Vagina (tissue), 2 donors: ENCODE measurements at regions not wholly inside any gene's neighbourhood (a gene's known extent, or its start where the extent isn't known, plus 50 kb on each side); places are given as distances from the start of the nearest gene placed in this dataset.

Experiments
- DNase-seq, 2 donors: peaks; one replicate each; pipeline ENCODE4 v3.0.0-alpha.2; 2017; ENCODE audit errors: extremely low spot score in 2 of 2
- H3K27ac ChIP-seq: fragments of 200-600 bp; sonication (generic); one replicate; pipeline ENCODE4 v1.5.1; 2019
- H3K27me3 ChIP-seq: fragments of 200-600 bp; sonication (generic); one replicate; pipeline ENCODE4 v1.5.1; 2019
- H3K36me3 ChIP-seq, 2 donors: fragments of 200-600 bp; sonication (generic); one replicate each; pipeline ENCODE4 v1.5.1; 2017 to 2019
- H3K4me1 ChIP-seq: fragments of 200-600 bp; sonication (generic); one replicate; pipeline ENCODE4 v1.5.1; 2019
- H3K4me3 ChIP-seq, 2 donors: fragments of 200-600 bp; sonication (generic); 1 replicate in 1 of 2; 2 replicates in 1 of 2; pipeline ENCODE4 v1.5.1; 2016 to 2019
- H3K9me3 ChIP-seq: fragments of 200-600 bp; sonication (generic); one replicate; pipeline ENCODE4 v1.5.1; 2019
- POLR2A ChIP-seq, 2 donors: fragments of 450-650 bp; IDR thresholded peaks; one replicate each; pipeline ENCODE4 v1.6.1; 2017; ENCODE audit warnings: antibody characterized with exemption in 2 of 2, mild to moderate bottlenecking in 2 of 2, moderate library complexity in 2 of 2
- POLR2AphosphoS5 ChIP-seq, 2 donors: sonication (generic); formaldehyde crosslinking; IDR thresholded peaks; one replicate each; pipeline ENCODE4 v1.9.0; 2017; ENCODE audit warnings: antibody characterized with exemption in 2 of 2, mild to moderate bottlenecking in 2 of 2, low read depth in 1 of 2; ENCODE audit not compliant: insufficient read depth in 1 of 2
- intact Hi-C: fragments of 100-400 bp; cut with DNase I; formaldehyde crosslinking; loops from one replicate; pipeline ENCODE4 v1.15.1; 2023
- TF ChIP-seq, protein P1 (sequence below), 3 experiments: fragments of 450-650 bp in 2 of 3; fragments of 200-600 bp in 1 of 3; sonication (generic) in 1 of 3; IDR thresholded peaks; one replicate each; pipeline ENCODE4 v1.5.1; 2017 to 2019; ENCODE audit warnings: antibody characterized with exemption in 3 of 3, mild to moderate bottlenecking in 2 of 3, moderate library complexity in 2 of 3

- intact Hi-C loops, result no loop called here
- Histone ChIP-seq H3K4me3 (no peak overlapping the region), H3K27ac (no peak overlapping the region), H3K36me3 (no peaks in the 10 kb centered on the region), H3K4me1 (no peaks in the 10 kb centered on the region), H3K9me3 (no peaks in the 10 kb centered on the region), H3K27me3 (no peaks in the 10 kb centered on the region)
- DNase-seq, result no peak
- TF ChIP-seq, protein P1, sequence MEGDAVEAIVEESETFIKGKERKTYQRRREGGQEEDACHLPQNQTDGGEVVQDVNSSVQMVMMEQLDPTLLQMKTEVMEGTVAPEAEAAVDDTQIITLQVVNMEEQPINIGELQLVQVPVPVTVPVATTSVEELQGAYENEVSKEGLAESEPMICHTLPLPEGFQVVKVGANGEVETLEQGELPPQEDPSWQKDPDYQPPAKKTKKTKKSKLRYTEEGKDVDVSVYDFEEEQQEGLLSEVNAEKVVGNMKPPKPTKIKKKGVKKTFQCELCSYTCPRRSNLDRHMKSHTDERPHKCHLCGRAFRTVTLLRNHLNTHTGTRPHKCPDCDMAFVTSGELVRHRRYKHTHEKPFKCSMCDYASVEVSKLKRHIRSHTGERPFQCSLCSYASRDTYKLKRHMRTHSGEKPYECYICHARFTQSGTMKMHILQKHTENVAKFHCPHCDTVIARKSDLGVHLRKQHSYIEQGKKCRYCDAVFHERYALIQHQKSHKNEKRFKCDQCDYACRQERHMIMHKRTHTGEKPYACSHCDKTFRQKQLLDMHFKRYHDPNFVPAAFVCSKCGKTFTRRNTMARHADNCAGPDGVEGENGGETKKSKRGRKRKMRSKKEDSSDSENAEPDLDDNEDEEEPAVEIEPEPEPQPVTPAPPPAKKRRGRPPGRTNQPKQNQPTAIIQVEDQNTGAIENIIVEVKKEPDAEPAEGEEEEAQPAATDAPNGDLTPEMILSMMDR (IDR thresholded peaks at IDR 0.05), result no peak
- TF ChIP-seq POLR2A (IDR thresholded peaks at IDR 0.05) (no peak), POLR2AphosphoS5 (IDR thresholded peaks at IDR 0.05; ENCODE audit: insufficient read depth in 1 of 2, low read depth in 1 of 2) (no peak)
Observed at GRCh38 chr15:87343966-87344365, 912.6 kb downstream of the NTRK3 start.

- Histone ChIP-seq H3K4me3 (no peak overlapping the region), H3K9me3 (no peaks in the 10 kb centered on the region), H3K27me3 (no peaks in the 10 kb centered on the region), H3K4me1 (no peaks in the 10 kb centered on the region), H3K36me3 (no peaks in the 10 kb centered on the region), H3K27ac (no peak overlapping the region)
- no peak for TF ChIP-seq POLR2A (IDR thresholded peaks at IDR 0.05)
- TF ChIP-seq, protein P1 (IDR thresholded peaks at IDR 0.05), result no peak
- TF ChIP-seq POLR2AphosphoS5 (IDR thresholded peaks at IDR 0.05; ENCODE audit: insufficient read depth in 1 of 2, low read depth in 1 of 2), result no peak
- intact Hi-C loops, result no loop called here
- no peak for DNase-seq
Observed at GRCh38 chr15:87340370-87340769, 916.2 kb downstream of the NTRK3 start.

DNA sequence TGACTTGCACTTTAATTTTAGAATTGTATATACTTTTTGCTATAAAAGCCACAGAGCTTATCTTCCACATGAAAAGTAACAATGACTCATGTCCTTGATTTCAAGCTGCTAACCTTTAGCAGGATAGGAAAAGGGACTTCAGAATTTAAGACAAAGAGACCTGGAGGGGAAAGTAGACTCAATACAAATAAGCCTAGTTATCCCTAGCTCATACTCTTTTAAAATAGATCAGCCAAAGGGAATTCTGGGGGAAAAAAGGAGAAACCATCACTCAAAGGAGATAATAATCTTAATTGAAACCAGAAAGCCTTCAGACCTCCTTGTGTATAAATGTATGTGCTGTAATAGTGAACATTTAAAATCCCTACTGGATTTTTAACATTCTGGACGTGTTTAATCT is 930.3 kb downstream of the NTRK3 start:
- Histone ChIP-seq H3K9me3 (no peaks in the 10 kb centered on the region), H3K36me3 (no peaks in the 10 kb centered on the region), H3K4me3 (no peak overlapping the region), H3K27me3 (no peaks in the 10 kb centered on the region), H3K4me1 (no peaks in the 10 kb centered on the region), H3K27ac (no peak overlapping the region)
- DNase-seq, result no peak
- intact Hi-C loops, result no loop called here
- TF ChIP-seq POLR2AphosphoS5 (IDR thresholded peaks at IDR 0.05; ENCODE audit: insufficient read depth in 1 of 2, low read depth in 1 of 2) (no peak), POLR2A (IDR thresholded peaks at IDR 0.05) (no peak)
- TF ChIP-seq, protein P1 (IDR thresholded peaks at IDR 0.05), result no peak

DNA sequence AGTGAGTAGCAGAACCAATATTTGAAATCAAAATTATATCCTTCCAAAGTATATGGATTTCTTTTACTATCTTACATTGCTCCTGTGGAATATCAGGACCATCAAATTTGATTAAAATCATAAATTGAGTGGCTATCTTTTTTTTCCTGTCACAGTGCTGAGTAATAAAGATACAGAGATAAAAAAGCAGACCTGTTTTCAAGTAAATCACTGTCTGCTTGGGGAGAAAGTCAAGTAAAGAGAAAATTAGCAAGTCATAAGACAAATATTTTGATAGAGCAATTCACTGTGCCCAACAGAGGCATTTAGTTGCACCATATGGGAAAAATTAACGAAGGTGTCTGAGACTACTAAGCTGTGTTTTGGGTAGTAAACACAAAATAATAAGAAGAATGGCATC is 933.7 kb downstream of the NTRK3 start:
- H3K4me3 ChIP-seq, result no peak overlapping the region
- TF ChIP-seq POLR2AphosphoS5 (IDR thresholded peaks at IDR 0.05; ENCODE audit: insufficient read depth in 1 of 2, low read depth in 1 of 2) (no peak), POLR2A (IDR thresholded peaks at IDR 0.05) (no peak)
- TF ChIP-seq, protein P1 (IDR thresholded peaks at IDR 0.05), result no peak
- H3K4me1 ChIP-seq, result no peaks in the 10 kb centered on the region

DNA sequence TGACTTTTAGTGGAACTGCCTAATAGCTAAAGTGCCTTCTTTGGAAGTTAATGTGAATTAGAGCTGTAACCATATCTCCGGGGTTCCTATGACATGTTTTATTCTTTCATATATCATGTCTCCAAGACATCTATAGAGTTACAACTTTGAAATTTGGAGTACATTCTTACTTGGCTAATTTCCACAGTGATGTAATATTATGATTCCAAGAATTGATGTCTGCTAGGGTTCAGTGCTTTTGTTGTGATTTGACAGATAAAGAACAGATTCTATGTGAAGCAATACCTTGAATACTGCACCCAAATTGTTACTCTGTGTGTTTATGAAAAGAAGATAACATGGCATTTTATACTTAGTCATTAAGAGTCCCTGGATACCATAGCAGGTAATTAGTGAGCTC is 934.3 kb downstream of the NTRK3 start:
- Histone ChIP-seq H3K27ac (no peak overlapping the region), H3K36me3 (no peaks in the 10 kb centered on the region), H3K4me1 (no peaks in the 10 kb centered on the region), H3K4me3 (no peak overlapping the region), H3K27me3 (no peaks in the 10 kb centered on the region), H3K9me3 (no peaks in the 10 kb centered on the region)
- intact Hi-C loops, result no loop called here
- TF ChIP-seq POLR2AphosphoS5 (IDR thresholded peaks at IDR 0.05; ENCODE audit: insufficient read depth in 1 of 2, low read depth in 1 of 2), result no peak
- TF ChIP-seq POLR2A (IDR thresholded peaks at IDR 0.05), result no peak
- TF ChIP-seq, protein P1 (IDR thresholded peaks at IDR 0.05), result no peak
- no peak for DNase-seq

More for the DNA sequence above, 933.7 kb downstream of the NTRK3 start:
- H3K27ac ChIP-seq, result no peak overlapping the region
- intact Hi-C loops, result no loop called here
- H3K36me3 ChIP-seq, result no peaks in the 10 kb centered on the region
- no peak for DNase-seq
- no peaks in the 10 kb centered on the region for H3K9me3 ChIP-seq
- no peaks in the 10 kb centered on the region for H3K27me3 ChIP-seq
